GM21515 (cell line): ENCODE measurements at regions not wholly inside any gene's neighbourhood (a gene's known extent, or its start where the extent isn't known, plus 50 kb on each side); places are given as distances from the start of the nearest gene placed in this dataset.
"Not testable (repeated sequence)": the region's sequence is repeated elsewhere in the genome, so short reads cannot be mapped to it uniquely, and the experiment has no call there.

ENCODE experiments used
- ATAC-seq: cut with Tn5 transposase; IDR thresholded peaks from one replicate; pipeline ENCODE4 v1.9.1; 2021; ENCODE audit not compliant: unreplicated experiment

GRCh38 chr6:43938178-43939105 is 168.4 kb downstream of the VEGFA start:
- ATAC-seq: no peak

GRCh38 chr6:43937236-43938177 is 167.5 kb downstream of the VEGFA start:
- no peak for ATAC-seq

- ATAC-seq: no peak
These were observed 166.5 kb downstream of the VEGFA start for GRCh38 chr6:43936476-43936875.

GRCh38 chr6:43935921-43936439 is 166.0 kb downstream of the VEGFA start:
- no peak for ATAC-seq

DNA sequence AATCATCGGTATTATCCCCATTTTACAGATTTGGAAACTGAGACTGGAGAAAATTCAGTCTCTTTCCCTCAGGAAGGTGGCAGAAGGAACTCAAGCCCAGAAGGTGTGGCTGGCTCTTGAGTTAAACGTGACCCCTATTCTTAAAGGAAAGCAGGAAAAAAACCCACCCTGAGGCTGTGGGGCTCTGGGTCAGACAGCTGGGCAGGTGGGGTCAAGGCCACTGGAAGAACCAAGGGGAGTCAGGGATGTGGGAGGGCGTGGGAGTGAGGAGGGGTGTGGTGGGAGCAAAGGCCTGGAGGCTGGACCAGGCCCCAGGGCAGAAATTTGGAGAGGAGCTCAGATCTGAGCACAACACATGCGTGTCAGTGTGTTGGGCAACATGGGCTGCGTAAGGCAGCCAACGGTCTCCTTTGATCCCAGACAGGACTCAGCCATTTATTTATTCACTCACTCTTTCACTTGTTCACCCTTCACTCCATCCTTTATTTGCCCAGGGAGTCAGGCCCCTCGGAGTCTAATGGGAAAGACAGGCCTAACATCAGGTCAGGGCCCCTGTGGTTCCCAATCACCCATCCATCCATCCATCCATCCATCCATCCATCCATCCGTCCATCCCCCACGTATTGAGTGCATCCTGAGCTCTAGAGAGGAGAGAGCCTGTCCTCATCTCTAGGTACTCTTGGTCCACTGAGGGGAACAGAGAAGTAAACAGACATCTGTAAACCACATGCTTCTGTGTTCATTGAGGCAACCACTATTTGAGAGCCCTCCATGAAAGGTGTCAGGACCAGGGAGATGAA is 165.0 kb downstream of the VEGFA start:
- ATAC-seq: no peak

DNA sequence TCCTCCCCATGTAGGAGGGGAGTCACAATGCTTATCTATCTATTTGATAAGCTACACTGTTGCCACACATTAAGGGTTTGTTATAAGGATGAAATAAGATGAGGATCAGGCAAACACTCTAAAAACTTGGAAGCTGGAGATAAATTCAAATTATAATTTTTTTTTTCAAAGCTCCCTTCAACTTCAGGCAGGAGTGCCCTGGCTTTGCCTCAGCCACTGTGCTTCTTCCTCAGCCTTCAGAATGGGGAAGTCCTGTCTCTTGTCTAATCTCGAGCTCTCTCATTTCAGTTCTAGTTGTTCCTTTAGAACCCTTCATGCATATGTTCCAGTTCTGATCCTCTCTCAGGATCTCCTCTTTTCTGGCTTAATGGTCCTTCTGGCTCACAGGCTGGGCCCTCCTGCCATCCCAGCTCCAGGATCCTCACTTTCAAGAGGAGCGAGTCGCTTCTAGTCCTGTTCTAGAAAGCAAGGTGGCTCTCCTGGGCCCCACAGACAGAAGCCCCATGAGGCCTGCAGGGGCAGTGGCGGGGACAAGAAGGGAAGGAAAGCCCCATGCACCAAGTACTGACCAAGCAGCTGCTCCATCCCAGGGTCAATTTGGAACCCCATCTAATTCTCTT is 164.3 kb downstream of the VEGFA start:
- no peak for ATAC-seq

DNA sequence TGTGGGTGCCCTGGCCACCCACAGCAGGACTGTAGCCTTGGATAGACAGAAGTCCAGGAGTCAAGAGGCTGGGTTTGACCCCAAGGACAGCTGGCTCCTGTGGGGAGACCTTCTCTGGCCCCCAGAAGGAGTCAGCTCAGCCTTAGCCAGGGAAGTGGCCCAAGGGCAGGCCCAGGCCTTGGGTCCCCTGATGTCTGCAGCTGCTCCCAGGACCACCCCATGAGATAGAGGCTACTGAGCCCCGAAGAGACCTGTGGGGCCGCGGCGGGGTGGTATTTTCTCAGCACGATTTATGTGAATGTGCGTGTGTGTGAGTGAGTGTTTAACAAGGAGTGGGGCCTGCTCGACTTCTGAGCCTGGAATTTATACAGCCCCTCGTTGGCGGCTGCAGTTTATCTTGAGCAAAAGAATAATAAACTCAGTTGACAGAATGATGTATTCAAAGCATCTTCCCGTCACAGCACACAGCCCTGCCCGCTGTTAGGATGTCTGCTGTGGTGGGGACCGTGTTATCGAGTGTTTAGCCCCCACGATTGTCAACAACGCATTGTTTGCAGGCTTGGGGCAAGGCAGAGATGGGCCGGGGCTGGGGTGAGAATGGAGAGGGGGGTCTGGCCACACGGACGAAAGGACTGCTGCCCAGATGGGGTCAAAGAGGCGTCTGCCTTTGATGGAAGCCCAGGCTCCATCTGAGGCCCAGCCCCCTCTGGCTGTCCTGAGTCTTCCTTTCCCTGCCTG is 163.3 kb downstream of the VEGFA start:
- ATAC-seq: no peak

DNA sequence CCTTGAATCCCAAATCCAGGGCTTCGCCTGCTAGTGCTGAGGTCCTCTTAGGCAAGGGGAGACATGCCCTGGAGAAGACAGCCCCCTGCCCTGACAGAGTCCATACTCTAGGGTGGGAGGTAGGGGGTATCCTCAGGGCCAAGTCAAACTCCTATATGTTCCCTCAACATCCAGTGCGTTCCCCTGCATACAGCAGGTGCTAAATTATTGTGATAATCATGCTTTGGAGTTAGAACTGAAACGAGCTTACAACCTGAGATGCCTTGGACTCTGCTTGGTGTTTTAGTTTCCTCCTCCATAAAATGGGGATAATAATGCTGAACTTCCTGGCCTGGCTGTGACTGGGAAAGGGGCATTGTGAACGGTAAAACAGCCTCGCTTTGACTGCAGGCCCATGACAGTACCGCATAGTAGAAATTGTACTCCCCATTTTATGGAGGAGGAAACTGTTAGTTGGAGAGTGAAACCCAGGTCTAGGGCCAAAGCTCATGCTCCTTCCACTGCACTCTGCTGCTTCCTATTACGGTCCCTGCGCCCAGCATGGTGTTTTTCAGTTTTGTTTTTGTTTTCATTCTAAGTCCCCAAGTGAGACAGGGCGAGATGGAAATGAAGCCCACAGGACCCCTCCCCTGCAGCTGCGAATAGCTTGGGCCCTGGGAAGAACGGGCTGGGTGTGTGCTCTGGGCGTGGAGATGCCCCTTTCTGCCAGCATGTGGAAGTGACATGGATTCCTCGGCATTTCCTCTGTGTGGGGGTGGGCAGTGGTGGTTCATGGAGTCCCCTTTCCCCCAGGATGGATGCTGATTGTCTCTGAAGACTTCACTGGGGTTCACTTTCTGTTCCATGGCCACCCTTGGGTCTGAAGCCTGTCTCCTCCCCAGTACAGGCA is 162.5 kb downstream of the VEGFA start:
- no peak for ATAC-seq

- ATAC-seq: no peak
These were observed 161.2 kb downstream of the VEGFA start for GRCh38 chr6:43931201-43931600.

GRCh38 chr6:43930440-43931154 is 160.6 kb downstream of the VEGFA start:
- ATAC-seq: no peak

- ATAC-seq: no peak
These were observed 159.5 kb downstream of the VEGFA start for GRCh38 chr6:43929511-43929910.

DNA sequence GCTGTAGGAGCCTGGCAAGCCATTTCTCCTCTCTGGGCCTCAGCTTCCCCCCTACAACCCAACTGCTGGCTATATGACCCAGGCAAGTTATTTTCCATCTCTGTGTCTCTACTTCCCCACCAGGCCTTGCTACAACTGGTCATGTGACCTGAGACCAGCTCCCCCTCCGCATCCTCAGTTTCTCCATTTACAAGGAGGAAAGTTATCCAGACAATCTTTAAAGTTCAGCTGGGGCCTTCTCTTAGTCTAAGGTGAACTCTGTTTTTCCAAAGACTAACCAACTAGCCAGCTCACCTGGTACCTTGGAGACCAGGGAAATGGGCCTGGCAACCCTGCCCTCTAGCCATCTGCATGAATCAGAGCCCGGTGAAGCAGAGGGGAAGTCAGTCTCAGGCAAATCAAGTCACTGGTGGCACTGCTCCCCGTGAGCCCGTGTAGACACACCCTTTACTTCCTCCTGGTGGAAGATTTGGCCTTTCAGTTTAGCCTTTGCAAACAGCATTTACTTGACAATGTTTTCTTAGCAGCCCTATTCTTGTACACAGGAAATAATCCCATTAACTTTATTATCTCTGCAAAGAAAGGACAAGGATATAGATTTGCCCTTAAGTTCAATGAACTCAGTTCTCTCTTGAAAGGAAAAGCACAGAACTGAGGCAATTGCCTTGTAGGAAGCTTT is 157.7 kb downstream of the VEGFA start:
- ATAC-seq: no peak

DNA sequence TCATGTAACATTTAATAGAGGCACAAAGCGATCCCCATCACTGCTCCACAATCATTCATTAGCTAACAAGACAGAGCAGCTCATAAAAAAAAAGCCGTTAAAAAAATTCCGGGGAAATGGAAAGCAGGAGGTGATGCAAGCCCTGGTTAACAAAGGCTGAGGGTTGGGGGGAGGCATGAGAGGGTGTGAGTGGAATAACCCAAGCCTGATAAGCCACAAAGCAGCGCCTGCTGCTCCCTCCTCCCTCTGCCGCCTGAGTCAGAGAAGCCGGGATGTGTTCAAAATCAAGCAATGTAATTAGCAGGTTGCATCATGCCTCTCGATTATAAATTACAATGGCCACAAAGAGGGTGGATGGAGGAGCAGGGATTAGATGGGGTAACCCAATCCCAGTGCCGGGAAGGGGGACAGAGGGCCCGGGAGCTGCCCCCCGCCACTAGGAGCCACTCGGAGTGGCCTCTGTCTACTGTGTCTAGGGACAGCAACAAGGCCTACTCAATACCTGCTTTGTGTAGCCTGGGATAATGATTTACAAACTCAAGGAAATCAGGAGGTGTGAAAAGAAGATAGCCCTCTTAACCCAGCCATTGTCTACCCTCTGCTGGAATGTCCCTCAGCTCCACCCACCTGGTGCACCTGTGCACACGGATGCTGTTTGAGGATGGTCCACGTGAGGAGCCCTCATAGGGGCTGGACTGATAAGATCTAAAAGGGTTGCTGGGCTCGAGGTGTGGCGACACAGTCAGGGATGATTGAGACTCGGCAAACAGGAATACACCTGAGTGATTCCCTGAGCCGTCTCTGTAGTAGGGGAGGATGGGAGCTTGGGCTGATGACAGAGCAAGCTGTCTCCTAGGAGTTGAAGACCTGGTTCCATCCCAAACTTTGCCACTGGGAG is 156.9 kb downstream of the VEGFA start:
- ATAC-seq: no peak

DNA sequence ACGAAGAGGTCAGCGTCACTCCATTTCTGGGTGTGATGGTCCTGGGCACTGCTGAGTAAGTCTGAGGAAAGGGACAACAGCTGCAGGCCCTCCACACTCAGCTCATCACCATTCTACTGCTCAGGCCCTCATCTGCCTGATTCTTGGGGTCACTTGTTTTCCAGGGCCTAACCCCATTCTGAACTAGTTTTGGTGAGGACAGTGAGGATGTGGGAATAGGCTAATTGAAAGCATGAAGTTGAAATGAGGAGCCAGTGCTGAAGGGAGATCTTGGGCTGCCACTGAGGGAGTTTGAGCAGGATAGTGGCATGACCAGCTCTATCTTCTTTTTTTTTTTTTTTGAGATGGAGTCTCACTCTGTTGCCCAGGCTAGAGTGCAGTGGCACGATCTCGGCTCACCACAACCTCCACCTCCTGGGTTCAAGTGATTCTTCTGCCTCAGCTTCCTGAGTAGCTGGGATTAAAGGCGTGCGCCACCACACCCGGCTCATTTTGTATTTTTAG is 155.7 kb downstream of the VEGFA start:
- not testable (repeated sequence) for ATAC-seq

DNA sequence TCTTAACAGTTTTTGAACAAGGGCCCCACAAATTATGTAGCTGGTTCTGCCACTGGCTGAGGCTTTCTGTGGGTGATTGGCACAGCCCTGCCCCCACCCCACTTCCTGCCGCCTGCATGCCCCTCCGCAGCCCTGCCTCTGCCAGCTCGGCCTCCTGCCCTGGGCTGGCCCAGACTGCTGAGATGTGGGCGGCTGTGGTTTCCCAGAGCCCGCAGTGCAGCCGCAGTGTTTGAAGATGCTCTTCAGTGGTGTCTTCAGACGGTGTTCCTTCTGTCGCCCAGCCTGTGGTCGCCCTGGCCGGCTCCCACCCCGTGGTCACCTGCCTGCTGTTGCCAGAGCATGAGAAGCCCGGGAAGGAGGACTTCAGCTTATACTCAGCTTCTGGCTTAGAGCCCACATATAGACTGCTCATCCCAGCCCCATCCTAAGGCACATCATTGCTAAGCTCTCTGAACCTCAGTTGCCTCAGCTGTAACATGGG is 154.3 kb downstream of the VEGFA start:
- no peak for ATAC-seq
